ENCODE measurements at regions not wholly inside any gene's neighbourhood (a gene's known extent, or its start where the extent isn't known, plus 50 kb on each side); places are given as distances from the start of the nearest gene placed in this dataset.

DNA sequence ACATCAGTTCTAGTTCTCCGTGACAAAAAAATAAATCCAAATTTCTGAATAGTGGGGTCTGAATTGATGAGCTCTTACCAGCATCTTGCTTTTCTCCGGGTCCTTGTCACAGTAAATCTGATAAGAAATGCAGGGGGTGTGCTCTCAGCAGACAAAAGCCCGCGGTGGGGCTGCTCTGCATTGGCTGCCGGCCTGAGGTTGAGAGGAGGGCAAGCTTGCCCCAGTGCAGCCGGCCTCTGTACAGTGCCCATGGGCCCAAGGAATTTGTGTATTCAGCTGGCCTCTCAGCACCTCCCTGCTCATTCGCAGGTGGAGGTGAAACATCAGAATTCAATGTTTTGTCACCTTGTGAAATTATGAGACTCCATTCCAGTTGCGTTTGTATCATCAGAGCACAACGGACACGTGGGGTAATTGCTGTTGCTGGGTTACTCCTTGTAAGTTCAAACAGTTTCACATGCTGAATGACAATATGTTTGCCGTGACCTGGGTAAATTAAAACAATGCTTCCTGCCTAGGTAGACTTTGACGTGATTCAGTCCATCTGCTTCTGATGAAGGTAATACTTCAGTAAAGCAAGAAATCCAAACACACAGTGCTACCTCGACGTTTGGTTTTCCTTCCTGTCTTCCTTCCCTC, 596.4 kb downstream of the MID1IP1 start:
- TF ChIP-seq, protein P1, sequence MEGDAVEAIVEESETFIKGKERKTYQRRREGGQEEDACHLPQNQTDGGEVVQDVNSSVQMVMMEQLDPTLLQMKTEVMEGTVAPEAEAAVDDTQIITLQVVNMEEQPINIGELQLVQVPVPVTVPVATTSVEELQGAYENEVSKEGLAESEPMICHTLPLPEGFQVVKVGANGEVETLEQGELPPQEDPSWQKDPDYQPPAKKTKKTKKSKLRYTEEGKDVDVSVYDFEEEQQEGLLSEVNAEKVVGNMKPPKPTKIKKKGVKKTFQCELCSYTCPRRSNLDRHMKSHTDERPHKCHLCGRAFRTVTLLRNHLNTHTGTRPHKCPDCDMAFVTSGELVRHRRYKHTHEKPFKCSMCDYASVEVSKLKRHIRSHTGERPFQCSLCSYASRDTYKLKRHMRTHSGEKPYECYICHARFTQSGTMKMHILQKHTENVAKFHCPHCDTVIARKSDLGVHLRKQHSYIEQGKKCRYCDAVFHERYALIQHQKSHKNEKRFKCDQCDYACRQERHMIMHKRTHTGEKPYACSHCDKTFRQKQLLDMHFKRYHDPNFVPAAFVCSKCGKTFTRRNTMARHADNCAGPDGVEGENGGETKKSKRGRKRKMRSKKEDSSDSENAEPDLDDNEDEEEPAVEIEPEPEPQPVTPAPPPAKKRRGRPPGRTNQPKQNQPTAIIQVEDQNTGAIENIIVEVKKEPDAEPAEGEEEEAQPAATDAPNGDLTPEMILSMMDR (IDR thresholded peaks at IDR 0.05): no peak
- TF ChIP-seq POLR2A (IDR thresholded peaks at IDR 0.05): no peak

All from body of pancreas (tissue), 4 donors.